ENCODE measurements at regions not wholly inside any gene's neighbourhood (a gene's known extent, or its start where the extent isn't known, plus 50 kb on each side); places are given as distances from the start of the nearest gene placed in this dataset.

GRCh38 chr1:87648323-87649119 lies 319.8 kb downstream of the LMO4 start:
- Mint-ChIP-seq H3K9me3 (no peaks in the 10 kb centered on the region), H3K36me3 (ENCODE audit: low read depth) (no peaks in the 10 kb centered on the region), H3K27me3 (ENCODE audit: low read depth) (peaks cover 4% of the 10 kb centered on the region), H3K4me1 (peaks cover 40% of the 10 kb centered on the region), H3K4me3 (no peak overlapping the region), H3K27ac (no peak overlapping the region)
- no peak for TF ChIP-seq CTCF (IDR thresholded peaks at IDR 0.05; ENCODE audit: unreplicated experiment in 3 of 3)

- Mint-ChIP-seq H3K4me1 (peaks cover 25% of the 10 kb centered on the region), H3K4me3 (no peak overlapping the region), H3K36me3 (ENCODE audit: low read depth) (no peaks in the 10 kb centered on the region), H3K27ac (no peak overlapping the region), H3K9me3 (no peaks in the 10 kb centered on the region), H3K27me3 (ENCODE audit: low read depth) (peaks cover 4% of the 10 kb centered on the region)
- TF ChIP-seq CTCF (IDR thresholded peaks at IDR 0.05; ENCODE audit: unreplicated experiment in 3 of 3), result no peak
These were observed 321.6 kb downstream of the LMO4 start for GRCh38 chr1:87650306-87650705.

- no peak for TF ChIP-seq CTCF (IDR thresholded peaks at IDR 0.05; ENCODE audit: unreplicated experiment in 3 of 3)
- no peak overlapping the region for H3K4me3 Mint-ChIP-seq
- H3K27ac Mint-ChIP-seq, result no peak overlapping the region
- H3K4me1 Mint-ChIP-seq, result peaks cover 23% of the 10 kb centered on the region
- H3K27me3 Mint-ChIP-seq (ENCODE audit: low read depth), result peaks cover 12% of the 10 kb centered on the region
- H3K9me3 Mint-ChIP-seq, result no peaks in the 10 kb centered on the region
- H3K36me3 Mint-ChIP-seq (ENCODE audit: low read depth), result no peaks in the 10 kb centered on the region
These were observed 323.5 kb downstream of the LMO4 start for GRCh38 chr1:87652176-87652575.

GRCh38 chr1:87665151-87665550 lies 336.5 kb downstream of the LMO4 start:
- Mint-ChIP-seq H3K27ac (no peak overlapping the region), H3K36me3 (ENCODE audit: low read depth) (no peaks in the 10 kb centered on the region), H3K4me1 (no peaks in the 10 kb centered on the region), H3K27me3 (ENCODE audit: low read depth) (peaks cover 2% of the 10 kb centered on the region), H3K4me3 (no peak overlapping the region), H3K9me3 (peaks cover 18% of the 10 kb centered on the region)
- no peak for TF ChIP-seq CTCF (IDR thresholded peaks at IDR 0.05; ENCODE audit: unreplicated experiment in 3 of 3)

GRCh38 chr1:87666681-87667080 lies 338.0 kb downstream of the LMO4 start:
- no peak for TF ChIP-seq CTCF (IDR thresholded peaks at IDR 0.05; ENCODE audit: unreplicated experiment in 3 of 3)
- Mint-ChIP-seq H3K4me3 (no peak overlapping the region), H3K27me3 (ENCODE audit: low read depth) (no peaks in the 10 kb centered on the region)

GRCh38 chr1:87669674-87670073 lies 341.0 kb downstream of the LMO4 start:
- Mint-ChIP-seq H3K9me3 (peaks cover 9% of the 10 kb centered on the region), H3K4me1 (peaks cover 12% of the 10 kb centered on the region), H3K27me3 (ENCODE audit: low read depth) (no peaks in the 10 kb centered on the region), H3K27ac (no peak overlapping the region), H3K4me3 (no peak overlapping the region), H3K36me3 (ENCODE audit: low read depth) (no peaks in the 10 kb centered on the region)
- no peak for TF ChIP-seq CTCF (IDR thresholded peaks at IDR 0.05; ENCODE audit: unreplicated experiment in 3 of 3)

More at GRCh38 chr1:87666681-87667080, 338.0 kb downstream of the LMO4 start:
- peaks cover 12% of the 10 kb centered on the region for H3K9me3 Mint-ChIP-seq
- no peaks in the 10 kb centered on the region for H3K36me3 Mint-ChIP-seq (ENCODE audit: low read depth)
- no peaks in the 10 kb centered on the region for H3K4me1 Mint-ChIP-seq
- no peak overlapping the region for H3K27ac Mint-ChIP-seq

Measured in nephron (organoid).